ENCODE measurements at regions not wholly inside any gene's neighbourhood (a gene's known extent, or its start where the extent isn't known, plus 50 kb on each side); places are given as distances from the start of the nearest gene placed in this dataset.

DNA sequence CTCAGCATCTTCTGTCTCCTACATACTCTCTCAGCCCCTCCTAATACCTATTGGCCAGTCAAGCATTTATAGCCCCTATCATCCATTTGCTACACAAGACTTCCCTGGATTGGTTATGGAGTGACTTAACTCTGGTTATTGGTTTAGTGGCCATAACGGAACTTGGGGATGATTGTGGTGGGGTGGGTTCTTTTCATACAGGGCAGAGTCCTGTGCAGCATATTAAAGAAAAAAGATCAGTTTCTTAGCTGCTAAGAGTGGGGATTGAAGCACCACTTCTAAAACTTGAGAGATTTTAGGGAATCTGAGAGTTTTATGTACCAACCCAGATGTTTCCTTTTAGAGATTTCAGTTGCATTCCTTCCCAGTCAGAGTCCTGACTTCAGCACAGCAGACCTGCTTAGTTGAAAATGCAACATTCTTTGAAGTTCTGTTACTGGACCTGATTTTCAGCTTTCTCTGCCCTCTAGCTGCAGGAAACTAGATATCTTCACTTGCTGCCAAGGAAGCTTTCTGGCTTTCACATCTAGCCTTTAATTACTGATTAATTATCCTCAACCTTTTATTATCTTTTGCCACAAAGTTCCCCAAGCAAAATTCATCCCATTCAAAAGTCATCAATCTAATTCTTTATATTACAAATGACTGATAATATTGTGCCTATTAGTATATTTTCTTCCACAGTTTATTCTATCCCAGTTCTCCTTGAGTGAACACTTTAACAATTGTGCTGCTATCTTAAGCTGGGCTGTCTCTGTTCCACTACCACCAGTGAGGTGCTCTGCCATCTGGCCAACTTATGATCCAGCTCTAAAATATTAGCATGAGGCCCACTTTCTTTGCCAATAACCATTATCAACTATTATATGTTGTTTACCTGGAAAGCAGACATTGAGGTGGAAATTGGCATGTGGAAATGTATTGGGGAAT lies 906.0 kb upstream of the ALCAM start:
- no peak for DNase-seq (ENCODE audit: low read depth in 2 of 2)

DNA sequence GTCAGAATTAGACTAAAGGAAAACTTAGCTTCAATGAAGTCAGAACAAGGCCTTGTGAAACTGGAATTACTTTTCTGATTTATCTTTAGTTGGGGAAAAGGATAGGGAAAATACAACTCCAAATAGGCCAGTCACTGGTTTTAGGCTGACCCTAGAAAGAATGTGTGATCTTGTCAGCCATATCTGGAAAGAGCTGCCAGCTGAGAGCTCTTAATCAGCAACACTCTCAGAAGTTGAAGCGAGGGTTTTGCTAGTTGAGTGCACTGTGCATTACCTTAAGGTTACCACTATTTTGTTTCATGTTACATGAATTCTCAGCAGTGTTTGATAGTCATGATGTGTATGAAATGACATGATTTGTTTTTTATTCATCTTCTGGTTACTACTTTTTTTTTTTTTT lies 905.3 kb upstream of the ALCAM start:
- no peak for DNase-seq (ENCODE audit: low read depth in 2 of 2)

DNA sequence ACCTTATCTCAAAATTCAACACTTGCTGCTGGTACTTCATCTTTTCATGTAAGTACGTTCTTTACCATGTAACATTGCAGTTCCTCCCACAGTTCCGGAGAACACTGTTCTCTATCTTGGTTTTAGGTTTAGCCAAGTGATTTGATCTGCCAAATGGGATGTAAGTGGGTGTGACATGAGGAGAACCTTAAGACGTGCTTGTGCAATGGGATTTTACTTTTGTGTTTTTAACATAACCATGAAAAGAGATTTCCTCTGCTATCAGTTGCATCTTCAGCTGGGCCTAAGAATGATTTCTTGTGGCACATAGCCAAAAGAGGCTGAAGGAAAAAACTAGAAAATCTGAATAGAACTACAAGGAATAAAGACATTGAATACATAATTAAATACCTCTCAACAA lies 894.5 kb upstream of the ALCAM start:
- no peak for DNase-seq (ENCODE audit: low read depth in 2 of 2)

DNA sequence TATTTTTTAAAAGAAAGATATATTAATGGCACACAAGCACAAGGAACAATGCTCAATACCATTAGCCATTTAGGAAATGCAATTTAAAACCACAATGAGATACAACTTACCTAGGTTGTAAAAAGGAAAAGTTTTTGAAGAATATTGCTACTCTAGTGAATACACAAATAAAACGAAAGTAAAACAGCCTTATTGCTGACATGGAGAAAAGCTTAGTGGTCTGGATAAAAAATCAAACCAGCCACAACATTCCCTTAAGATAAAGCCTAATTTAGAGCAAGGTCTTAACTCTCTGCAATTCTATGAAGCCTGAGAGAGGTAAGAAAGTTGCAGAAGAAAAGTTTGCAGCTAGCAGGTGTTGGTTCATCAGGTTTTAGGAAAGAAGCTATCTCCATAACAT lies 892.7 kb upstream of the ALCAM start:
- no peak for DNase-seq (ENCODE audit: low read depth in 2 of 2)

DNA sequence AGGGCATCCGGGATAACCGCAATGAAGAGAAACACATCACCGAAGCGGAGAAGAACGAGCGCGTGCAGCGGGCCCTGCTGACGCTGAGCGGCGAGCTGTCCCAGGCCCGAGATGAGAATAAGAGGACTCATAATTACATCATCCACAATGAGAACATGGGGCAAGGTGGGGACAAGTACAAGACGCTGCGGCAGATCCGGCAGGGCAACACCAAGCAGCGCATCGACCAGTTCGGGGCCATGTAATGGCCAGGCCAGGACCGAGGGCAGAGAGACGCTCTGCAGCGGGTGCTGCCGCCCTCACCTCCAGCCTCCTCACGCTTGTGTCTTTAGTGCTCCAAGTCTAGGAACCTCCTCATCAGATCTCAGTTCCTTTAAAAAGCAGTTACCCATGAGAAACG lies 863.7 kb upstream of the ALCAM start:
- no peak for DNase-seq (ENCODE audit: low read depth in 2 of 2)

DNA sequence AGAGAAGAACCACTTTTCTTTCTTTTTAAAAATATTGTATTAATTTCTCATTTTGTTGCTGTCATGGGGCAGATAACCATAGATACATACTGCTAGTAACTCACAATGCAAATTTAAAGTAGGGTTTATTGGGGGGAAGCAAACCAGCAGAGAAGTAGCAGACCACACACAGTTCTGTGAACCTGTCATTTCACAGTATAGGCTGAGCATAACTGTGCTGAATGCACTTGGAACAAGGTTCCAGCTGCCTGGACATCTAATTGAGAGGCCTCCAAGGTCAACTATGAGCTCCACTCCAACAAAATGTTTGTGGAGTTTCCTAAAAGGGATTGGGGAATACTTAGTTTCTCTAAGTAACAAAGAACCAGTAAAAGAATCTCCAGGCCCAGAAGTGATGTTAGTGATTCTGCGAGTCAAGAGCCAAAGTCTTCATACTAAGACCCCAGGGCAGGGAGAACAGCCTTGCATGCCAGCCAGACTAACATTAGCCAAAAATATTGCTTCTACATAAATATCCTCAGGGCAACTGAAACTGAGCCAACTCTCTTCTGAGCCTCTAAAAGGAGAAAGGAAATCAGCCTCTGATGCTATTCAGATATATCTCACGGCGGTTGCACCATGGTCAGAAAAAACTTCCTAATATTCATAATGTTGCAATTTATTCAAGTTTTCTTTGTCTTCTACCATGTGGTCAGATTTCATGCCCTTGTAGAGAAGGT lies 856.4 kb upstream of the ALCAM start:
- DNase-seq (ENCODE audit: low read depth in 2 of 2): no peak

DNA sequence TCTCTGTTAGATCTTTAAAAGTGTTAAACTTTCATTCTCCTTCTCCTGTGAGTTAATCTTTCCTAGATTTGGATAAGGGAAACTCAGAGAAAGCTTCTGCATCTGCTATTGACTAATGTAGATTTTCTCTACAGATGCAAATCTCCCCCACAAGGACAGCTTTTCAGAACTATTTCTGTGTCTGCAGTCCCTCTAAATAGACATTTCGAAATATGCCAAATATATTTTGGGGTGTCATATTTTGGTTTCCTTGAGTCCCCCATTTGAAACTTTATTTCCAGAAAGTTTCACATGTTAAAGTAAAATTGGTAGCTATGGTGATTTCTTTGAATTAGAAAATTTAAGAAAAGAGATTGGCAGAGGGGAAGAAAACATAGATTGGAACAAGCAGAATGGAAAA lies 852.3 kb upstream of the ALCAM start:
- DNase-seq (ENCODE audit: low read depth in 2 of 2): no peak

DNA sequence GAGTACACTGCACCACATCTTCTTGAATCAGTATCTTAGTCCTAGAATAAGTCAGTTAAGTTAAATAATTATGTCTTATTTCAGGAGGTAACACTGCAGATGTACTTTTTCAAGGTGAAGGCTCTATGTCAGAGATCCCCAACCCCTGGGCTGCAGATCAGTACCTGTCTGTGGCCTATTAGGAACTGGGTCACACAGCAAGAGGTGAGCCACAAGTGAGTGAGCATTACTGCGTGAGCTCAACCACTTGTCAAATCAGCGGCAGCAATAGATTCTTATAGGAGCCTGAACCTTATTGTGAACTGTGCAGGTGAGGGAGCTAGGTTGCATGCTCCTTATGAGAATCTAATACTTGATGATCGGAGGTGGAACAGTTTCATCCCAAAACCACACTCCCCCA lies 851.9 kb upstream of the ALCAM start:
- no peak for DNase-seq (ENCODE audit: low read depth in 2 of 2)

DNA sequence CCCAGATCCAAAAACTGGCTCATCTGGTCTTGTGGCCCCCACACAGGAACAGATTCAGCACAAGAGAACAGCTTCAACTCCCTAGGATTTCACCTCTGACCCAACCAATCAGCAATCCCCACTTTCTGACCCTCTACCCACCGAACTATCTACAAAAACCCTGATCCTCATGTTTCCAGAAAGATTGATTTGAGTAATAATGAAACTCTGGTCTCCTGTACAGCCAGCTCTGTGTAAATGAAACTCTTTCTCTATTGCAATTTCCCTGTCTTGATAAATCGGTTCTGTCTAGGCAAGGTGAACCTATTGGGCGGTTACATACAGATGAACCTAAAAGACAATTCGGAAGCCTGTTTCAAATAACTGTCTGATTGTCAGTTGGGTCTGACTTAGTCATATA lies 847.6 kb upstream of the ALCAM start:
- no peak for DNase-seq (ENCODE audit: low read depth in 2 of 2)

DNA sequence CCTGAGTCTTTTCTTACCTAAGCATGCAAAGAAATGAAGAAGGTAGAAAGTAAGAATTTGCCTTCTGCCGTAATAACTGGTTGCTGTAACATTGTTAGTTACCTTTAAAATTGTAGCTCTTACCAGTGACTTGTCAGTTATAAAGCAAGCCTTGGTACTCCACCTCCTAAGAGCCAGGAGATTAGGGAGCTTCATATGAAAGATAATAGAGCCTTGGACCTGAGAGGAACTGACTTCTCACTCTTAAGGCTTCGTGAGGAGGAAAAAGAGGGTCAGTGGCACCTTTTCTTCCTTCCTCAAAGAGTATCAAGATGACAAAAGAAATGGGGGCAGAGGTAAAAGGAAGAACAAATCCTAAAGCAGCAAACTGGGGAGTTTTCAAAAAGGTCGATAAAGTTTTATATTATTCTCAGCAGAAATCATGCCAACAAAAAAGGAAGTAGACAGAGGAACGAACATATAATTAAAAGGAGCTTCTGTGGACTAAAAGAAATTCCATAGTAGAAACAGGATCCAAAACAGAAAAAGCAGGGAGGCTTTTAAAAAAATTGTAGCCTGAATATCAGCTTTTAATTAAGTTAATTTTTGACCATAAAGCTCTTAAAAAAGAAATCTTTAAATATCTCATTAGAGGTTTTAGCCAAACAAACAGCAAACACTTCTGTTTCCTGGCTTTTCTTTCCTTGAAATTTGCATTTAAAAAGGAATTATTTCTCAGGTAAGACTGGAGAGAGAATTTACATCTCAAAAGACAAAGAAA lies 847.1 kb upstream of the ALCAM start:
- no peak for DNase-seq (ENCODE audit: low read depth in 2 of 2)

DNA sequence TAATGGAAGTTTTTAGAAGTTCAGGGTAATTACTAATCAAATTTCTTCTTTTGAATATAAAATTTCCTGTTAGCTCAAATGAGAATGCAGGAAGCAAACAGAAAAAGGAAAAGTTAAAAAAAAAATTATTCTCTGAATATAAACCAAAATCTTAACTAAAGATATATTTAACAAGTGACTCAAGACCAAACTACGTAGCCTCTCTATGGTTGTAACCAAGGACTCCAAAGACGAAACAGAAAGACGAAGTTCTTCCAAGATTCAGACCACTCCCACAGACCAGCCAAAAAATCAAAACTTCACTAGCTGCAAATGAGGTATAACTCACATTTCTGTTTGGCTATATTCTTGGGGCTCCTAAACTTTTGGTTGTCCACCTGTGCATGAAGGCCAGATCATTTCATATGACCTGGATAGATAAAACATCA lies 846.5 kb upstream of the ALCAM start:
- no peak for DNase-seq (ENCODE audit: low read depth in 2 of 2)

DNA sequence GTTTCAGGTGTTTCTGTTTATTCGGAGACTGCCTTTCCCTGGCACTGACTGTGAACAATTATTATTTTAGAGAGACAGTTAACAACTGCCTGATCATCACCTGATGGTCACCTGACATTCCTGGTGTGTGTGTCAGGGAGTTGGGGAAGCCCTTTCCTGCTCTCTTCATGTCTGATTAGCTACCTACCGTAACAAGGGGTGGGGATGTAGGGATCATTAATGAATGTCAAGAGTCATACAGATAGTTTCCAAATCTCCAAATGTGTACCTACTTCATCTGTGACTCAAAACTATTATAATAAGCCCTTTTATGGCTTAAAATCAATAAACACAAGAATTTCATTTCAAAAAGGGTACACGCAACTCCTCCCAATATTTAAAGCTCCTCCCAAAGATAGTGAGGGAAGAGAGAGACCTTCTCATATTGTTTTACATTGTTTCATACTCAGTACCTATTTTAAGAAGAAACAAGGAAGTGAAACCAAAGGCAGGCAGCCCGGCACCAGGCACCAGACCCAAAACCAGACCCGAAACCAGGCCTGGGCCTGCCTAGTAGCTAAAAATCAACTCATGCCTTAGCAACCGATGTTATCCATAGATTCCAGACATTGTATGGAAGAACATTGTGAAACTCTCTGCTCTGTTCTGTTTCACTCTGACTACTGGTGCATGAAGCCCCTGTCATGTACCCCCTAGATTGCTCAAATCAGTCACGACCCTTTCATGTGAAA lies 844.9 kb upstream of the ALCAM start:
- no peak for DNase-seq (ENCODE audit: low read depth in 2 of 2)

DNA sequence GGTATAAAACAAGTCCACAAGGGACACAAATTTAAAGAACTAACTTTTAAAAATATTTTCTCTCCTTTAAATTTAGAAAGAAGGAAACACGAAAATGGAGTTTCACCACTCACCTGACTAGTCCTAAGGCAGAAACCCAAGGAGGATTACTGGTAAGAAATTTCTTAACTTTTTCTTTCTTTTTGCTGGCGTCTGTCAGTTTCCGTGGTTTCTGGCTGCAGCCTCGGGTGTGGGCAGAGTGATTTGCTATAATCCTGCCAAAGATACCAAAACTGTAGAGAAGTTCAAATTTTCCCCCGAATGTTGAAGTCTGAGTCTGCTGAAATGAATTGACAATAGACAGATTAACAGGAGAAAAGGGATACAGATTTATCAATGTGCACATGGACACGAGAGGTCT lies 843.6 kb upstream of the ALCAM start:
- DNase-seq (ENCODE audit: low read depth in 2 of 2): no peak

DNA sequence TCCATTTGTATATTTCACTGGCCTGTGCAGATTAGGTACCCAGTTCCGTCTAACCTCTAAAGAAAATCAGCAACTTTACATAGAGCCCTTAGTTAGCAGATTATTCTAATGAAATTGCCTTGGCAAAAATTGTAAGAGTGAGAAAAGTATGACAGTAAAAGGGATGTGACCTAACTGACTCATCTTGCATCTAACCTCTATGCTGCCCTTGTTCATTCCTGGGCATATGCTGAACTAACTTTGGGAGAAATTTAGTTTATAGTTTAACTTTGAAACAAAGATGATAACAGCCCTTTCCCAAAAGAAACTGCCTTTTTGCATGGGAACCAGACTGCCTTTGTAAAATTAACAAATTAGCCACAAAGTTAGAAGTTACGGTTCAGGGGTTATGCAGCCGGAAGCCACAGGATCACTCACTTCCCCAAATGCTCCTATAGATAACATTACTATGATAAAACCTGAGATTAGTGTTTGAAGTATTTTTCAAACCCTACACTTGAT lies 839.8 kb upstream of the ALCAM start:
- no peak for DNase-seq (ENCODE audit: low read depth in 2 of 2)

DNA sequence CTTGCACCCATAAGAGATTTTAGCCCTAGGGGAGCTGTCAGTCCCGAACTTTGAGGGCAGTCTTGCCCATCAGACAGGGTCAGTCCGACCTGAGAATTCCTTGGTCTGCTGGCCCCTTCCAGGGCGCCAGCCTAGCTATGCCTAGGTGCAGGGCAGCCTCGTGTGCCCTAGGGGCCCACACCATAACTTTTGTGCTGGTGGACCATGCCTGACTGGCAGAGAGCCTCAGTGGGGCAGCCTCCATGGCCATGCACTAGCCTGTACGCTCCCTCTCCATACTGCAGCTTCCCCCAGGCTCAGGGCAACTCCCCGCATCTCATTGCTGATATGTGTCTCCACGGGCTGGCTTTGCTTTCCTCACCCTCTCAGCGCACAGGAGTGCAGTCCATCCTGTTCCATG lies 835.8 kb upstream of the ALCAM start:
- DNase-seq (ENCODE audit: low read depth in 2 of 2): no peak

DNA sequence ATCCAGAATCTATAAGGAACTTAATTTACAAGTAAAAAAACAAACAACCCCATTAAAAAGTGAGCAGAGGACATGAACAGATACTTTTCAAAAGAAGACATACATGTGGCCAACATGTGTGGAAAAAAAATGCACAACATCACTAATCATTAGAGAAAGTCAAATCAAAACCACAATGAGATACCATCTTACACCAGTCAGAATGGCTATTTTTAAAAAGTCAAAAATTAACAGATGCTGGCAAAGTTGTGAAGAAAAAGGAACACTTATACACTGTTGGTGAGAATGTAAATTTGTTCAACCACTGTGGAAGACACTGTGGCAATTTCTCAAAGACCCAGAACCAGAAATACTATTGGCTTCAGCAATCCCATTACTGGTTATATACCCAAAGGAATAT lies 830.0 kb upstream of the ALCAM start:
- DNase-seq (ENCODE audit: low read depth in 2 of 2): no peak

DNA sequence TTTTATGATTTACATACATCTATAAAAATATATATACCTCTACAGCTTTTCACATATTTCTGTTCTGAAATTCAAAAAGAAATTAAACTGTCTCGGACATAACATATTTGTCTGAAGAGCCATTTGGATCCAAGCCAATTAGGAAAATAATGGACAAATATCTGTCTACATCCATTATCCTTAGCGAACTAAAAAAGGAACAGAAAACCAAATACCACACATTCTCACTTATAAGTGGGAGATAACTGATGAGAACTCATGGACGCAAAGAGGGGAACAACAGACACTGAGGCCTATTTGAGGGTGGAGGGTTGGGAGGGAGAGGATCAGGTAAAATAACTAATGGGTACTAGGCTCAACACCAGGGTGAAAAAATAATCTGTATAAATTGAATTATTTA lies 829.4 kb upstream of the ALCAM start:
- DNase-seq (ENCODE audit: low read depth in 2 of 2): no peak

DNA sequence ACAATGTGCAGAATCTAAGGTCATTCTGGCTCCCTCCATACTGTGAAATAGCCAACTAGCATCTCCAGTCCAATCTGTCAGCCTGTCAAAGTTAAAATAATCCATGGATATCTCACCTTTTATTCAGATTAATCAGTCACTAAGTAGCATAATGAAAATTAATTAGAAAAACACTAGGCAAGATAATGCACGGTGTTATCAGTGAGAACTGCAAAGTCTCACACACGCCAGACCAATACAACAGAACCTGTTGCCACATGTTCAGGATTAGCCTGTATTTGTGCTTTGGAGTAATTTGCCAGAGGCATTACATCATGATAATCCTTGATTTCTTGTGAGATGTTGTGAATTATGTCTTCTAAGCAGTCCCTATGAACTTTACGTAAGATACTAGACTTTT lies 820.4 kb upstream of the ALCAM start:
- DNase-seq (ENCODE audit: low read depth in 2 of 2): no peak

DNA sequence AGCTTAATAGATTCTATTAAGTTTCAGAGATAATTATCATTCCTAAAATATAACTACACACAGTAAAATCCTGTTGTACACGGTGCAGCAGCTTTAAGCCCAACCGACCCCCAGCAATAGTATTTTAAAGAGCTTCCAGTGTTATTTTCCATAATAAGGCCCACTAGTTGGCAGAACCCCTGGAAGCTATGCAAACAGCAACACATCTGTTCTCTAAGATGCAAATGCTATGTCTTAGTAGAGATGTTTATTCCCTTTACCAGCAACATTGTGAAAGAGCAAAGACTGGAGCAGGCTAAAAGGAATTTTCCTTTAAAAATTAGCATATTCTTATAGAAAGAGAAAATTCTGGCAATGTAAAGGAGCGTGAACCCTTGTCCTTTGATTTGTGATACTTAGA lies 819.7 kb upstream of the ALCAM start:
- no peak for DNase-seq (ENCODE audit: low read depth in 2 of 2)

DNA sequence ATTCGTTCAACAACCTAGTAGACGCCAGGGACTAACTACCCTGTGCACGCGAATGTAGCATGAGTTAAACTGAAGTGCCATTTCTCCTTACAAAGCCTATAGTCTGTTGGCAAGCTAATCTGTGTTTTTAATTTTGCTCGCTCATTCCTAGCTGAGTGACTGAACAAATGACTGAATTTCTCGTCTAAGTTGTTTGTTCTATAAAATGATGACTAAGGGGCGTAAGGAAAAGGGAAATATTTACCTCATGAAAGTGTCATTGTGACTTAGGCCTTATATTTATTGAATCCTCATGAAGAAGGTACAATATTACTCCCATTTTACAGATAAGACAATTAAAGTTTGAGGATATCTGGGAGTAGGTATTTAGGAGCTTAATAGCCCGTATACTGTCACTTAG lies 818.3 kb upstream of the ALCAM start:
- no peak for DNase-seq (ENCODE audit: low read depth in 2 of 2)

DNA sequence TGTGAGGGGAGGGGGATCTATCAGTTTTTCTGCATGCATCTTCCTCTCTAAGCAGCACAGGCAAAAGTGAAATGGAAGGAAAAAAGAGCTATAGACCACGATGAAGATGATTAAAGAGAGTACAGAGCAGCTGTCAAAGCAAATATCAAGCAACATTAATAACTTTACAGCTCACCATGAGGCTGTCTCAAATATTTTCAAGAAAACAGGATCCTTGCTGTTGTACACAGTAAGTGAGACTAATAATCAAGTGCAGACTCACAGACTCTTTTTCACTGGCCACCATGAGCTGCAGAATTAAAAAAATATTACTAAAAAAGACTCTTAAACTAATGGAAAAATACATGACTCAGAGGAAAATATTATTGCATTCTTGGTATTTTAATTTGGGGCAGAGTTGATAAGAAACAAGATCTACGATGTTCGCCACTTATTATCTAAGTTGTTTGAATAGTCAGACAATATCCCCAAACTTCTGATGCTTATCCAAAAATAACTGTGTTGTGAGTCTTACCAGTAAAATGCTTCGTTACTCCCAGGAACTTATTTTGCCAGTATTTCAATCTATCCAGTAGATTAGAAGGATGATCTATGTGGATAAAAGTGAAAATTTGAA lies 817.5 kb upstream of the ALCAM start:
- DNase-seq (ENCODE audit: low read depth in 2 of 2): no peak
